GM18870 (cell line): ENCODE measurements at regions not wholly inside any gene's neighbourhood (a gene's known extent, or its start where the extent isn't known, plus 50 kb on each side); places are given as distances from the start of the nearest gene placed in this dataset.

Source experiments
- ATAC-seq: cut with Tn5 transposase; IDR thresholded peaks from one replicate; pipeline ENCODE4 v1.9.1; 2021; ENCODE audit warnings: moderate library complexity; ENCODE audit not compliant: unreplicated experiment

GRCh38 chr11:116132273-116132978 lies 628.2 kb upstream of the CADM1 start:
- no peak for ATAC-seq

GRCh38 chr11:116130122-116130521 lies 625.9 kb upstream of the CADM1 start:
- ATAC-seq = no peak

GRCh38 chr11:116129456-116129855 lies 625.2 kb upstream of the CADM1 start:
- no peak for ATAC-seq

- ATAC-seq = no peak
Measured at GRCh38 chr11:116126562-116126961, 622.3 kb upstream of the CADM1 start.

- ATAC-seq = no peak
Measured at GRCh38 chr11:116124922-116125714, 620.9 kb upstream of the CADM1 start.

- no peak for ATAC-seq
Measured at GRCh38 chr11:116123739-116124138, 619.5 kb upstream of the CADM1 start.

- ATAC-seq = no peak
Measured at GRCh38 chr11:116122697-116123472, 618.7 kb upstream of the CADM1 start.

GRCh38 chr11:116119158-116119557 lies 614.9 kb upstream of the CADM1 start:
- ATAC-seq = no peak

GRCh38 chr11:116118138-116118470 lies 613.9 kb upstream of the CADM1 start:
- no peak for ATAC-seq

GRCh38 chr11:116117331-116118137 lies 613.3 kb upstream of the CADM1 start:
- ATAC-seq = no peak

GRCh38 chr11:116115801-116116200 lies 611.6 kb upstream of the CADM1 start:
- no peak for ATAC-seq

- ATAC-seq = no peak
Measured at GRCh38 chr11:116114198-116114651, 610.0 kb upstream of the CADM1 start.

GRCh38 chr11:116112087-116112935 lies 608.1 kb upstream of the CADM1 start:
- no peak for ATAC-seq

GRCh38 chr11:116111546-116111945 lies 607.3 kb upstream of the CADM1 start:
- no peak for ATAC-seq

GRCh38 chr11:116110802-116111201 lies 606.6 kb upstream of the CADM1 start:
- no peak for ATAC-seq

- ATAC-seq = no peak
Measured at GRCh38 chr11:116110356-116110755, 606.1 kb upstream of the CADM1 start.

GRCh38 chr11:116109228-116109627 lies 605.0 kb upstream of the CADM1 start:
- ATAC-seq = no peak

GRCh38 chr11:116108161-116108560 lies 603.9 kb upstream of the CADM1 start:
- no peak for ATAC-seq

- ATAC-seq = no peak
Measured at GRCh38 chr11:116107229-116107628, 603.0 kb upstream of the CADM1 start.
